ENCODE measurements at regions not wholly inside any gene's neighbourhood (a gene's known extent, or its start where the extent isn't known, plus 50 kb on each side); places are given as distances from the start of the nearest gene placed in this dataset.
"Not testable (repeated sequence)": the region's sequence is repeated elsewhere in the genome, so short reads cannot be mapped to it uniquely, and the experiment has no call there.

GRCh38 chr12:31199476-31199875 lies 125.8 kb downstream of the DDX11 start:
- H3K27me3 ChIP-seq (ENCODE audit: control insufficient read depth, insufficient read depth); H3K4me1 ChIP-seq (ENCODE audit: control insufficient read depth, insufficient read depth, low read length); ATAC-seq; H3K4me3 ChIP-seq (ENCODE audit: low read length); H3K27ac ChIP-seq (ENCODE audit: low read length); H3K9me3 ChIP-seq (ENCODE audit: control insufficient read depth, low read length); DNase-seq; intact Hi-C loops (cut with DNase I): not testable (repeated sequence)
- 65% methylated on average over 4 of the region's 4 CpGs for WGBS

GRCh38 chr12:31201382-31201781 lies 124.6 kb downstream of the SINHCAF start:
- Histone ChIP-seq H3K4me3 (ENCODE audit: low read length) (no peak overlapping the region), H3K9me3 (ENCODE audit: control insufficient read depth, low read length) (no peaks in the 10 kb centered on the region), H3K4me1 (ENCODE audit: control insufficient read depth, insufficient read depth, low read length) (peaks cover 3% of the 10 kb centered on the region), H3K27ac (ENCODE audit: low read length) (no peak overlapping the region), H3K27me3 (ENCODE audit: control insufficient read depth, insufficient read depth) (no peaks in the 10 kb centered on the region)
- ATAC-seq = peak in 1 of 2 donors; percentile 73
- WGBS = 29% methylated on average over 1 of the region's 1 CpG
- intact Hi-C loops (cut with DNase I) = no loop called here
- no peak for DNase-seq

GRCh38 chr12:31203261-31203660 lies 122.7 kb downstream of the SINHCAF start:
- Histone ChIP-seq H3K4me3 (ENCODE audit: low read length) (no peak overlapping the region), H3K27me3 (ENCODE audit: control insufficient read depth, insufficient read depth) (no peaks in the 10 kb centered on the region), H3K4me1 (ENCODE audit: control insufficient read depth, insufficient read depth, low read length) (peaks cover 3% of the 10 kb centered on the region), H3K9me3 (ENCODE audit: control insufficient read depth, low read length) (no peaks in the 10 kb centered on the region), H3K27ac (ENCODE audit: low read length) (no peak overlapping the region)
- intact Hi-C loops (cut with DNase I) = no loop called here
- no peak for DNase-seq
- no peak for ATAC-seq
- 70% methylated on average over 1 of the region's 1 CpG for WGBS

- no peaks in the 10 kb centered on the region for H3K27me3 ChIP-seq (ENCODE audit: control insufficient read depth, insufficient read depth)
- no peak overlapping the region for H3K27ac ChIP-seq (ENCODE audit: low read length)
- DNase-seq (no peak), ATAC-seq (peak; percentile 48 to 53)
- peaks cover 3% of the 10 kb centered on the region for H3K4me1 ChIP-seq (ENCODE audit: control insufficient read depth, insufficient read depth, low read length)
- 34% methylated on average over 3 of the region's 3 CpGs for WGBS
- H3K4me3 ChIP-seq (ENCODE audit: low read length) = no peak overlapping the region
- intact Hi-C loops (cut with DNase I) = no loop called here
- H3K9me3 ChIP-seq (ENCODE audit: control insufficient read depth, low read length) = no peaks in the 10 kb centered on the region
These were observed 120.9 kb downstream of the SINHCAF start for GRCh38 chr12:31205054-31205453.

- 41% methylated on average over 4 of the region's 4 CpGs for WGBS
- Histone ChIP-seq H3K4me3 (ENCODE audit: low read length) (no peak overlapping the region), H3K4me1 (ENCODE audit: control insufficient read depth, insufficient read depth, low read length) (peaks cover 3% of the 10 kb centered on the region), H3K27me3 (ENCODE audit: control insufficient read depth, insufficient read depth) (no peaks in the 10 kb centered on the region), H3K27ac (ENCODE audit: low read length) (no peak overlapping the region), H3K9me3 (ENCODE audit: control insufficient read depth, low read length) (no peaks in the 10 kb centered on the region)
- ATAC-seq = peak; percentile 78 to 80
- DNase-seq = no peak
- intact Hi-C loops (cut with DNase I) = no loop called here
These were observed 119.8 kb downstream of the SINHCAF start for GRCh38 chr12:31206038-31206670.

GRCh38 chr12:31207799-31208465 lies 118.0 kb downstream of the SINHCAF start:
- H3K27ac ChIP-seq (ENCODE audit: low read length) = no peak overlapping the region

GRCh38 chr12:31210104-31210503 lies 115.8 kb downstream of the SINHCAF start:
- peaks cover 3% of the 10 kb centered on the region for H3K4me1 ChIP-seq (ENCODE audit: control insufficient read depth, insufficient read depth, low read length)
- no peaks in the 10 kb centered on the region for H3K27me3 ChIP-seq (ENCODE audit: control insufficient read depth, insufficient read depth)
- intact Hi-C loops (cut with DNase I) = no loop called here
- DNase-seq (no peak), ATAC-seq (peak in 1 of 2 donors; percentile 80)
- 88% methylated on average over 3 of the region's 3 CpGs for WGBS
- H3K27ac ChIP-seq (ENCODE audit: low read length) = no peak overlapping the region
- no peak overlapping the region for H3K4me3 ChIP-seq (ENCODE audit: low read length)
- no peaks in the 10 kb centered on the region for H3K9me3 ChIP-seq (ENCODE audit: control insufficient read depth, low read length)

More at GRCh38 chr12:31207799-31208465, 118.0 kb downstream of the SINHCAF start:
- intact Hi-C loops (cut with DNase I) = no loop called here
- ATAC-seq (no peak), DNase-seq (no peak)
- H3K4me3 ChIP-seq (ENCODE audit: low read length) = no peak overlapping the region
- 80% methylated on average over 3 of the region's 3 CpGs for WGBS
- peaks cover 3% of the 10 kb centered on the region for H3K4me1 ChIP-seq (ENCODE audit: control insufficient read depth, insufficient read depth, low read length)
- H3K9me3 ChIP-seq (ENCODE audit: control insufficient read depth, low read length) = no peaks in the 10 kb centered on the region
- H3K27me3 ChIP-seq (ENCODE audit: control insufficient read depth, insufficient read depth) = no peaks in the 10 kb centered on the region

- no peak for DNase-seq
- Histone ChIP-seq H3K4me3 (ENCODE audit: low read length) (no peak overlapping the region), H3K4me1 (ENCODE audit: control insufficient read depth, insufficient read depth, low read length) (peaks cover 3% of the 10 kb centered on the region), H3K9me3 (ENCODE audit: control insufficient read depth, low read length) (no peaks in the 10 kb centered on the region), H3K27me3 (ENCODE audit: control insufficient read depth, insufficient read depth) (no peaks in the 10 kb centered on the region), H3K27ac (ENCODE audit: low read length) (no peak overlapping the region)
- 92% methylated on average over 1 of the region's 1 CpG for WGBS
- intact Hi-C loops (cut with DNase I) = no loop called here
- peak in 1 of 2 donors; percentile 41 for ATAC-seq
These were observed 115.4 kb downstream of the SINHCAF start for GRCh38 chr12:31210541-31210940.

- Histone ChIP-seq H3K4me3 (ENCODE audit: low read length) (no peak overlapping the region), H3K4me1 (ENCODE audit: control insufficient read depth, insufficient read depth, low read length) (no peaks in the 10 kb centered on the region), H3K9me3 (ENCODE audit: control insufficient read depth, low read length) (no peaks in the 10 kb centered on the region), H3K27me3 (ENCODE audit: control insufficient read depth, insufficient read depth) (no peaks in the 10 kb centered on the region), H3K27ac (ENCODE audit: low read length) (no peak overlapping the region)
- 83% methylated on average over 7 of the region's 7 CpGs for WGBS
- no peak for ATAC-seq
- intact Hi-C loops (cut with DNase I) = no loop called here
- no peak for DNase-seq
These were observed 111.1 kb downstream of the SINHCAF start for GRCh38 chr12:31214626-31215517.

- WGBS = 64% methylated on average over 6 of the region's 6 CpGs
- Histone ChIP-seq H3K27ac (ENCODE audit: low read length) (no peak overlapping the region), H3K4me1 (ENCODE audit: control insufficient read depth, insufficient read depth, low read length) (no peaks in the 10 kb centered on the region), H3K4me3 (ENCODE audit: low read length) (no peak overlapping the region), H3K9me3 (ENCODE audit: control insufficient read depth, low read length) (no peaks in the 10 kb centered on the region), H3K27me3 (ENCODE audit: control insufficient read depth, insufficient read depth) (no peaks in the 10 kb centered on the region)
- intact Hi-C loops (cut with DNase I) = no loop called here
- DNase-seq = peak; percentile 40 to 81 (median 76)
- ATAC-seq = peak; percentile 60 to 70
These were observed 110.3 kb downstream of the SINHCAF start for GRCh38 chr12:31215518-31216232.

All from right cardiac atrium (tissue), 5 donors.